ENCODE measurements at regions not wholly inside any gene's neighbourhood (a gene's known extent, or its start where the extent isn't known, plus 50 kb on each side); places are given as distances from the start of the nearest gene placed in this dataset.
"Not testable (repeated sequence)": the region's sequence is repeated elsewhere in the genome, so short reads cannot be mapped to it uniquely, and the experiment has no call there.

GRCh38 chr14:25375639-25376038 is 325.7 kb upstream of the STXBP6 start:
- H3K4me3 Mint-ChIP-seq = no peak overlapping the region
- no peaks in the 10 kb centered on the region for H3K36me3 Mint-ChIP-seq (ENCODE audit: low read depth)
- H3K4me1 Mint-ChIP-seq (ENCODE audit: low read depth) = no peaks in the 10 kb centered on the region
- no peak overlapping the region for H3K27ac Mint-ChIP-seq
- peaks cover 19% of the 10 kb centered on the region for H3K9me3 Mint-ChIP-seq
- no peaks in the 10 kb centered on the region for H3K27me3 Mint-ChIP-seq (ENCODE audit: insufficient read depth)
- no peak for DNase-seq
- TF ChIP-seq, protein P1, sequence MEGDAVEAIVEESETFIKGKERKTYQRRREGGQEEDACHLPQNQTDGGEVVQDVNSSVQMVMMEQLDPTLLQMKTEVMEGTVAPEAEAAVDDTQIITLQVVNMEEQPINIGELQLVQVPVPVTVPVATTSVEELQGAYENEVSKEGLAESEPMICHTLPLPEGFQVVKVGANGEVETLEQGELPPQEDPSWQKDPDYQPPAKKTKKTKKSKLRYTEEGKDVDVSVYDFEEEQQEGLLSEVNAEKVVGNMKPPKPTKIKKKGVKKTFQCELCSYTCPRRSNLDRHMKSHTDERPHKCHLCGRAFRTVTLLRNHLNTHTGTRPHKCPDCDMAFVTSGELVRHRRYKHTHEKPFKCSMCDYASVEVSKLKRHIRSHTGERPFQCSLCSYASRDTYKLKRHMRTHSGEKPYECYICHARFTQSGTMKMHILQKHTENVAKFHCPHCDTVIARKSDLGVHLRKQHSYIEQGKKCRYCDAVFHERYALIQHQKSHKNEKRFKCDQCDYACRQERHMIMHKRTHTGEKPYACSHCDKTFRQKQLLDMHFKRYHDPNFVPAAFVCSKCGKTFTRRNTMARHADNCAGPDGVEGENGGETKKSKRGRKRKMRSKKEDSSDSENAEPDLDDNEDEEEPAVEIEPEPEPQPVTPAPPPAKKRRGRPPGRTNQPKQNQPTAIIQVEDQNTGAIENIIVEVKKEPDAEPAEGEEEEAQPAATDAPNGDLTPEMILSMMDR (IDR thresholded peaks at IDR 0.05) = no peak

DNA sequence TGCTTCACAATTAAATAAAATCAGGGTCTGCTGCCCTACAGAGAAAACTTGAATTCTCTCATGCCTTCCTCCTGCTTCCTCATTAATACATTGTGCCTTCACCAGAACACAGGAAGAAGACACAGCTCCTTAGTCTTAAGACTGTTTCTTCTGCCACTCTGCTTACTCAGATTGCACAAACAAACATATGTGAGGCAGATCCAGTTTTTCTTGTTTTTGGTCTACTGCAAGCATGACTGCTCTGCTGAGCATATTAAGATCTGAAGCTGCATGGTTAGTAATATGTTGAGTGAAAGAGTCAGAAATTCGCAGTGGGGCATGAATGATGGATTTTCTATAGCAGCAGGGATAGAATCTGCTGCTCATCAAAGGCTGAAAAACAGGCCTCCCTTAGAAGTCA is 321.1 kb upstream of the STXBP6 start:
- H3K27ac Mint-ChIP-seq = no peak overlapping the region
- peaks cover 46% of the 10 kb centered on the region for H3K9me3 Mint-ChIP-seq
- TF ChIP-seq, protein P1 (IDR thresholded peaks at IDR 0.05) = no peak
- H3K4me3 Mint-ChIP-seq = no peak overlapping the region
- no peaks in the 10 kb centered on the region for H3K27me3 Mint-ChIP-seq (ENCODE audit: insufficient read depth)
- no peaks in the 10 kb centered on the region; the same call in 1 of the 2 replicates for H3K36me3 Mint-ChIP-seq (ENCODE audit: low read depth)
- no peak for DNase-seq
- H3K4me1 Mint-ChIP-seq (ENCODE audit: low read depth) = no peaks in the 10 kb centered on the region

DNA sequence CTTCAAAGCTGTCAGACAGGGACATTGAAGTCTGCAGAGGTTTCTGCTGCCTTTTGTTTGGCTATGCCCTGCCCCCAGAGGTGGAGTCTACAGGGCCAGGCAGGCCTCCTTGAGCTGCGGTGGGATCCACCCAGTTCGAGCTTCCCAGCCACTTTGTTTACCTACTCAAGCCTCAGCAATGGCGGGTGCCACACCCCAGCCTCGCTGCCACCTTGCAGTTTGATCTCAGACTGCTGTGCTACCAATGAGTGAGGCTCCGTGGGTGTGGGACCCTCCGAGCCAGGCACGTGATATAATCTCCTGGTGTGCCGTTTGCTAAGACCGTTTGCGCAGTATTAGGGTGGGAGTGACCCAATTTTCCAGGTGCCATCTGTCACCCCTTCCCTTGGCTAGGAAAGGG is 320.1 kb upstream of the STXBP6 start:
- H3K27ac Mint-ChIP-seq; H3K36me3 Mint-ChIP-seq (ENCODE audit: low read depth); H3K4me1 Mint-ChIP-seq (ENCODE audit: low read depth); H3K27me3 Mint-ChIP-seq (ENCODE audit: insufficient read depth); DNase-seq; H3K4me3 Mint-ChIP-seq: not testable (repeated sequence)
- peaks cover 48% of the 10 kb centered on the region for H3K9me3 Mint-ChIP-seq

DNA sequence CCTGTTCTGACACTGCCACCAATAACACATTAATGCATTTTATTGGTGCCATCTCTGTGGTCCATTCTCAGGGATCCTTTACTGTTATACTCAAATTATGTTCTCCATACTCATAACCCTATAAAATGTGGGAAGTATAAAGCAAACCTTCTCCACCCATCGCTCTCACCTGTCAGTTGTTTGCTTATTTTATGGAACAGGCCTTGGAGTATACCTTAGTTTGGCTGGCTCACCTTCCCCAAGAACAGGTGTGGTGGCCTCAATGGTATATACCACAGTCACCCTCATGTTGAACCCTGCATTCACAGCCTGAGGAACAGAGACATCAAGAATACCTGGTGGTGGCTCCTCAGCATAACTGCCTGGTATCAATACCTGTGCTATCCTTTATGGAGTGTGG is 308.4 kb upstream of the STXBP6 start:
- Mint-ChIP-seq H3K36me3 (ENCODE audit: low read depth) (no peaks in the 10 kb centered on the region), H3K27ac (no peak overlapping the region), H3K9me3 (peaks cover 58% of the 10 kb centered on the region), H3K4me3 (no peak overlapping the region), H3K27me3 (ENCODE audit: insufficient read depth) (no peaks in the 10 kb centered on the region), H3K4me1 (ENCODE audit: low read depth) (no peaks in the 10 kb centered on the region)
- TF ChIP-seq, protein P1 (IDR thresholded peaks at IDR 0.05) = no peak
- no peak for DNase-seq

GRCh38 chr14:25351269-25351668 is 301.3 kb upstream of the STXBP6 start:
- TF ChIP-seq, protein P1 (IDR thresholded peaks at IDR 0.05) = no peak
- no peaks in the 10 kb centered on the region; the same call in 1 of the 2 replicates for H3K27me3 Mint-ChIP-seq (ENCODE audit: insufficient read depth)
- no peak for DNase-seq
- H3K4me3 Mint-ChIP-seq = no peak overlapping the region
- no peaks in the 10 kb centered on the region; the same call in 1 of the 2 replicates for H3K36me3 Mint-ChIP-seq (ENCODE audit: low read depth)
- H3K4me1 Mint-ChIP-seq (ENCODE audit: low read depth) = no peaks in the 10 kb centered on the region
- H3K27ac Mint-ChIP-seq = no peak overlapping the region
- H3K9me3 Mint-ChIP-seq = peaks cover 47% of the 10 kb centered on the region

DNA sequence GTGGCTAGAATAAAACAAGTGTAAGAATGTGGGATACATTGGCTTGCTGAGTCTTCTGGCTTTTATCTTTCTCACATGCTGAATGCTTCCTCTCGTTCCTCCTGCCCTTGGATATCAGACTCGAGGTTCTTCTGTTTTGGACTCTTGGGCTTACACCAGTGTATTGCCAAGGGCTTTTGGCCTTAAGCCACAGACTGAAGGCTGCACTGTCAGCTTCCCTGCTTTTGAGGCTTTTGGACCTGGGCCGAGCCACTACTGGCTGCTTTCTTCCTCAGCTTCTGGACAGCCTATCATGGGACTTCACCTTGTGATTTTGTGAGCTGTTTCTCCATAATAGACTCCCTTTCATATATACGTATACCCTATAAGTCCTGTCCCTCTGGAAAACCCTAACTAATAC is 300.9 kb upstream of the STXBP6 start:
- peaks cover 50% of the 10 kb centered on the region for H3K9me3 Mint-ChIP-seq
- no peaks in the 10 kb centered on the region; the same call in 1 of the 2 replicates for H3K36me3 Mint-ChIP-seq (ENCODE audit: low read depth)
- no peak for DNase-seq
- no peaks in the 10 kb centered on the region for H3K4me1 Mint-ChIP-seq (ENCODE audit: low read depth)
- no peak overlapping the region for H3K27ac Mint-ChIP-seq
- H3K27me3 Mint-ChIP-seq (ENCODE audit: insufficient read depth) = no peaks in the 10 kb centered on the region; the same call in 1 of the 2 replicates
- H3K4me3 Mint-ChIP-seq = no peak overlapping the region
- TF ChIP-seq, protein P1 (IDR thresholded peaks at IDR 0.05) = no peak

All from HFFc6 (cell line).